Left lung (tissue), 4 donors: ENCODE measurements at regions not wholly inside any gene's neighbourhood (a gene's known extent, or its start where the extent isn't known, plus 50 kb on each side); places are given as distances from the start of the nearest gene placed in this dataset.

Experiments used
- ATAC-seq: fragments of 200-7000 bp; cut with Tn5 transposase; one replicate; pipeline ENCODE4 v1.9.1; 2020; ENCODE audit warnings: moderate library complexity
- DNase-seq, 4 donors: peaks; one replicate each; pipeline ENCODE4 v3.0.0-alpha.2; 2013 to 2020
- H3K27ac ChIP-seq, 2 donors: fragments of 200-600 bp; sonication (generic) in 1 of 2; one replicate each; pipeline versions ENCODE4 v1.5.0 to v1.8.0; 2020 to 2021
- H3K27me3 ChIP-seq, 2 donors: fragments of 200-600 bp; sonication (generic) in 1 of 2; one replicate each; pipeline versions ENCODE4 v1.5.0 to v1.8.0; 2020 to 2021
- H3K36me3 ChIP-seq, 2 donors: fragments of 200-600 bp; sonication (generic) in 1 of 2; one replicate each; pipeline versions ENCODE4 v1.5.0 to v1.8.0; 2020 to 2021
- H3K4me1 ChIP-seq, 2 donors: fragments of 200-600 bp; one replicate each; pipeline ENCODE4 v1.8.0; 2021
- H3K4me3 ChIP-seq, 2 donors: fragments of 200-600 bp; sonication (generic) in 1 of 2; one replicate each; pipeline versions ENCODE4 v1.5.0 to v1.8.0; 2020 to 2021; ENCODE audit warnings: mild to moderate bottlenecking in 1 of 2
- H3K9me3 ChIP-seq, 2 donors: fragments of 200-600 bp; sonication (generic) in 1 of 2; one replicate each; pipeline versions ENCODE4 v1.5.0 to v1.8.0; 2020 to 2021
- intact Hi-C, 2 donors: fragments of 100-400 bp; cut with DNase I; formaldehyde crosslinking; loops; one replicate each; pipeline versions ENCODE4 v1.11.2 to v1.14.2; 2022
- TF ChIP-seq, protein P1 (sequence below), 2 donors: fragments of 200-600 bp; sonication (generic) in 1 of 2; IDR thresholded peaks; one replicate each; pipeline versions ENCODE4 v1.5.0 to v1.8.0; 2021; ENCODE audit warnings: antibody characterized with exemption in 2 of 2
- donor health status: DM: no; HTN: yes; CAD: no.
- donor health status: DM: no; HTN: no; CAD: no.

DNA sequence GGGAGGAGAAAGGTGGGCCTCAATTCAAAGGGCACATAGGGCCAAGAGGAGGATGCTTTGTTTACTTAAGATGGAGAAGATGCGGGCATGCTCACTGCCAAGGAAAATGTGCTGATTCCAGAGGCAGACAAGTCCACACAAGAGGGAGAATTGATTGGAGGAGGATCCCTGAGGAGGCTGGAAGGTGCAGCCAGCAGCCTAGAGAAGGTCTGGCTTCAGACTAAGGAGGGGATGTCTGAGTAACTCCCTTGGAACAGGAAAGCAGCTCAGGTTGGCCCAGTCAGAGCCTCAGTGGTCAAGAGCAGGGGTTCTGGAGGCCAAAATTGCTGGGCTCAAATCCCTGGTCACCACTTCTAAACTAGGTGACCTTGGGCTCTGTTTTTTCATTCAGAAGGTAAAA is 265.5 kb upstream of the NCKAP5 start:
- ATAC-seq (no peak), DNase-seq (no peak)
- Histone ChIP-seq H3K4me1 (no peaks in the 10 kb centered on the region), H3K9me3 (no peaks in the 10 kb centered on the region), H3K36me3 (no peaks in the 10 kb centered on the region), H3K4me3 (no peak overlapping the region), H3K27ac (no peak overlapping the region), H3K27me3 (no peaks in the 10 kb centered on the region)
- TF ChIP-seq, protein P1, sequence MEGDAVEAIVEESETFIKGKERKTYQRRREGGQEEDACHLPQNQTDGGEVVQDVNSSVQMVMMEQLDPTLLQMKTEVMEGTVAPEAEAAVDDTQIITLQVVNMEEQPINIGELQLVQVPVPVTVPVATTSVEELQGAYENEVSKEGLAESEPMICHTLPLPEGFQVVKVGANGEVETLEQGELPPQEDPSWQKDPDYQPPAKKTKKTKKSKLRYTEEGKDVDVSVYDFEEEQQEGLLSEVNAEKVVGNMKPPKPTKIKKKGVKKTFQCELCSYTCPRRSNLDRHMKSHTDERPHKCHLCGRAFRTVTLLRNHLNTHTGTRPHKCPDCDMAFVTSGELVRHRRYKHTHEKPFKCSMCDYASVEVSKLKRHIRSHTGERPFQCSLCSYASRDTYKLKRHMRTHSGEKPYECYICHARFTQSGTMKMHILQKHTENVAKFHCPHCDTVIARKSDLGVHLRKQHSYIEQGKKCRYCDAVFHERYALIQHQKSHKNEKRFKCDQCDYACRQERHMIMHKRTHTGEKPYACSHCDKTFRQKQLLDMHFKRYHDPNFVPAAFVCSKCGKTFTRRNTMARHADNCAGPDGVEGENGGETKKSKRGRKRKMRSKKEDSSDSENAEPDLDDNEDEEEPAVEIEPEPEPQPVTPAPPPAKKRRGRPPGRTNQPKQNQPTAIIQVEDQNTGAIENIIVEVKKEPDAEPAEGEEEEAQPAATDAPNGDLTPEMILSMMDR (IDR thresholded peaks at IDR 0.05): no peak
- intact Hi-C loops: no loop called here

DNA sequence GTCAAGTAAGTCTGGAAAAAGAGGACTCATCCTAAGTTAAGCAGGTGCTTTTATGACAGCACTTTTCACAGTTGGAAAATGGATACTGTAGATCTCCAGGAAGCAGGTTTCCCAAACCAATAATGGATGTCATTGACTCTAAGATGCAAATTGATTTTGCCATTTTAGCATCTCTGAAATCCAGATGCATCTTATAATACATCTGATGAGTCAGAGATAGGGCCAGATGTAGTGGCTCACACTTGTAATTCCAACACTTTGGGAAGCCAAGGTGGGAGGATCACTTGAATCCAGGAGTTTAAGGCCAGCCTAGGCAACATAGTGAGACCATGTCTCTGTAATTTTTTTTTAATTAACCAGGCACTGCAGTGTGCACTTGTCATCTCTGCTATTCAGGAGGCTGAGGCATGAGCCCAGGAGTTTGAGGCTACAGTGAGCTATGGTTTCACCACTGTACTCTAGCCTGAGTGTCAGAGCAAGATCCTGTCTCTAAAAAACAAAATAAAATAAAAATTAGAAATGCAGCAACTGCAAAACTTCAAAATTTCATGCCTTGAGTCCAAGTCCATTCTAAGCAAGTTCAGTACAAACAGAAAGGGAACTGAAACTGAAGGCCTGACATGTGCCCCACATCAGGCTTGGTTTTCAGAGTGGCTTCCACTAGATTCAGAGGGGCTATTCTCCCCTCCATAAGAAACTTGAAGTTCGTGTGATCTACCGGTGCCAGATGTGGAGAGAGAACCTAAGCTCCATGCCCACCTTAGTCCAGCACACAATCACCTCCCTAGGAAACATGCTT is 267.8 kb upstream of the NCKAP5 start:
- Histone ChIP-seq H3K27me3 (no peaks in the 10 kb centered on the region), H3K36me3 (no peaks in the 10 kb centered on the region), H3K9me3 (no peaks in the 10 kb centered on the region), H3K27ac (no peak overlapping the region), H3K4me3 (no peak overlapping the region), H3K4me1 (no peaks in the 10 kb centered on the region)
- TF ChIP-seq, protein P1 (IDR thresholded peaks at IDR 0.05): no peak
- no peak for DNase-seq
- no peak for ATAC-seq
- intact Hi-C loops: no loop called here

DNA sequence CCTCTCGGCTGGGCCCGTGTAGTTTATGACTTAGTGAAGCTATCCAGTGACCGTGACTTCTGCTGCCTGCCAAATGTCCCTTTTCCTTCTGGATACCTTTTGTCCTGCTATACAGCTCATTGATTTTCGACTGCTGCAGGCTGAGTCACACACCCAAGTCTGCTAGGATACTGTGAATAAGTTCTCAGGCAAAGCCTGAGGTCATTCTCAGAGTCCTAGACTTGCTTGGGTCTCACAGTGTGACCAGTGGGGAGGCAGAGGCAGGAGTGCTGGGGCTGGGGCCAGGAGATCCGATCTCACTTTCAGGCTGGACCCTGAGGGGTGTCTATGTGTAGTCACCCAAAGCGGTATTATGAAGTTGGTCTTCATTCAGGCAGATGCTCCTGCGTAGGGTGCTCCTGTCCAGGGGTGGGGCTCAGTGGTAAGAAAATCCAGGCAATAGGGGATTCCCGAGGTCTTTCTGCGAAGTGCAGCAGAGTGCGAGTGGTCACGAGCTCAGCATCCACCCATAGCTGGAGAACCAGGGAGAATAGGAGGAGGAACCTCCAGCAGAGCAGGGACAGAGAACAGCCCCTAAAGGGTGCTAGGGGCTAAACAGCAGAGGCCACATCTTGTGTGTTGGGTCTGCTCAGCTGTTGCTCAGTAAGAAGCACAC is 268.6 kb upstream of the NCKAP5 start:
- H3K9me3 ChIP-seq: no peaks in the 10 kb centered on the region
- ATAC-seq: no peak
- TF ChIP-seq, protein P1 (IDR thresholded peaks at IDR 0.05): no peak

DNA sequence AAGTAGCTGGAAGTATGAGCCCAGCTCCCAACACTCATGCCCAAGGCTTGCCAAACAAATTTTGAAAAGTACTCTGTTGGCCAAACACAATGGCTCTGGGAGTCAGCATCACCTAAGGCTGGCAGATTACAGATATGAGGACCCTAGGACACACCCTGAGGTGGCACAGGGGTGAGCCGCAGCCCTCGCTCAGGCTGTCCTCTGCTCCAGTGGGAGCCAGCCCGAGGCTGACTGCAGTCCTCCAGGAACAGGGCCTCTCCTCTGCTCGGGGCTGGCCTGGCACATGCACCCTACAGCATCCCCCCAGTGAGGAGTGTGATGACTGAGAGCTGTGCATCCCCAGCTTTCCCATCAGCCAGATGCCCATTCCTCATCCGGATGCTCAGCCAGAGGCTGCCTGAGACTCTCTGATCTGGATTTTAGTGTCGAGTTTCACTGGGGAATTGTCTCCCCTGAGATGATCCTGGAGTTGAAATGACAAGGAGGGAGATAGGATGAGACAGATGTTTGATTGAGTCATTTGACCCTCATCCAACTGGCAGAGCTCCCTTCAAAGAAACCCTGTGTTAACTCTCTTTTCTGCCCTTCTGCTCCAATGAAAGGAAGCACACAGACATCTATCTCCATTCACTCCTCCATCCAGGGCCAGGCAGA is 269.3 kb upstream of the NCKAP5 start:
- intact Hi-C loops: no loop called here
- DNase-seq (no peak), ATAC-seq (no peak)

More for the DNA sequence above, 268.6 kb upstream of the NCKAP5 start:
- intact Hi-C loops: no loop called here
- H3K4me1 ChIP-seq: peaks cover 3% of the 10 kb centered on the region in 2 donors
- H3K36me3 ChIP-seq: no peaks in the 10 kb centered on the region
- H3K27me3 ChIP-seq: no peaks in the 10 kb centered on the region
- H3K27ac ChIP-seq: no peak overlapping the region
- DNase-seq: no peak
- H3K4me3 ChIP-seq: no peak overlapping the region

More for the DNA sequence above, 269.3 kb upstream of the NCKAP5 start:
- no peaks in the 10 kb centered on the region for H3K9me3 ChIP-seq
- no peak overlapping the region for H3K4me3 ChIP-seq
- no peaks in the 10 kb centered on the region for H3K36me3 ChIP-seq
- no peak overlapping the region for H3K27ac ChIP-seq
- TF ChIP-seq, protein P1 (IDR thresholded peaks at IDR 0.05): no peak
- H3K27me3 ChIP-seq: no peaks in the 10 kb centered on the region
- peaks cover 3 to 5% of the 10 kb centered on the region in 2 donors for H3K4me1 ChIP-seq
